SU-DHL-6 (cell line): ENCODE measurements at regions not wholly inside any gene's neighbourhood (a gene's known extent, or its start where the extent isn't known, plus 50 kb on each side); places are given as distances from the start of the nearest gene placed in this dataset.
"Not testable (repeated sequence)": the region's sequence is repeated elsewhere in the genome, so short reads cannot be mapped to it uniquely, and the experiment has no call there.

Experiments used
- EZH2phosphoT487 ChIP-seq: fragments of 200-600 bp; sonication (generic), shearing (Covaris generic); conservative IDR thresholded peaks from 2 replicates; pipeline ENCODE4 v1.6.1; 2018; ENCODE audit warnings: mild to moderate bottlenecking, antibody characterized with exemption, low read length, moderate library complexity, mixed read lengths
- TF ChIP-seq, protein P1 (sequence below): fragments of 200-600 bp; sonication (generic); IDR thresholded peaks from one replicate; pipeline ENCODE4 v1.5.1; 2017; ENCODE audit warnings: antibody characterized with exemption, mild to moderate bottlenecking, low read length, moderate library complexity; ENCODE audit not compliant: insufficient read depth, poor library complexity, severe bottlenecking

DNA sequence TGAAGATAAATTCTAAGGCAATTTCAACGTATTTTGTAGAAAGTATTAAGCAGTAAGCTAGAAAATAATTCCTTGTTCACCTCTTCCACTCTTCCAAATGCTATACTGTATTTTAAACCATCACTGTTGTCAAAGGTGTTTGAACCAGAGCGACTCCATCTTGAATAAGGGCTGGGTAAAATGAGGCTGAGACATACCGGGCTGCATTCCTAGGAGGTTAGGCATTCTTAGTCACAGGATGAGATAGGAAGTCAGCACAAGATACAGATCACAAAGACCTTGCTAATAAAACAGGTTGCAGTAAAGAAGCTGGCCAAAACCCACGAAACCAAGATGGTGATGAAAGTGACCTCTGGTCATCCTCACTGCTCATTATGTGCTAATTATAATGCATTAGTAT, 1045.7 kb upstream of the FLRT2 start:
- TF ChIP-seq, protein P1, sequence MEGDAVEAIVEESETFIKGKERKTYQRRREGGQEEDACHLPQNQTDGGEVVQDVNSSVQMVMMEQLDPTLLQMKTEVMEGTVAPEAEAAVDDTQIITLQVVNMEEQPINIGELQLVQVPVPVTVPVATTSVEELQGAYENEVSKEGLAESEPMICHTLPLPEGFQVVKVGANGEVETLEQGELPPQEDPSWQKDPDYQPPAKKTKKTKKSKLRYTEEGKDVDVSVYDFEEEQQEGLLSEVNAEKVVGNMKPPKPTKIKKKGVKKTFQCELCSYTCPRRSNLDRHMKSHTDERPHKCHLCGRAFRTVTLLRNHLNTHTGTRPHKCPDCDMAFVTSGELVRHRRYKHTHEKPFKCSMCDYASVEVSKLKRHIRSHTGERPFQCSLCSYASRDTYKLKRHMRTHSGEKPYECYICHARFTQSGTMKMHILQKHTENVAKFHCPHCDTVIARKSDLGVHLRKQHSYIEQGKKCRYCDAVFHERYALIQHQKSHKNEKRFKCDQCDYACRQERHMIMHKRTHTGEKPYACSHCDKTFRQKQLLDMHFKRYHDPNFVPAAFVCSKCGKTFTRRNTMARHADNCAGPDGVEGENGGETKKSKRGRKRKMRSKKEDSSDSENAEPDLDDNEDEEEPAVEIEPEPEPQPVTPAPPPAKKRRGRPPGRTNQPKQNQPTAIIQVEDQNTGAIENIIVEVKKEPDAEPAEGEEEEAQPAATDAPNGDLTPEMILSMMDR: not testable (repeated sequence)
- TF ChIP-seq EZH2phosphoT487: not testable (repeated sequence)
